Endothelial cell of umbilical vein (primary cell): ENCODE measurements at regions not wholly inside any gene's neighbourhood (a gene's known extent, or its start where the extent isn't known, plus 50 kb on each side); places are given as distances from the start of the nearest gene placed in this dataset.
"Not testable (repeated sequence)": the region's sequence is repeated elsewhere in the genome, so short reads cannot be mapped to it uniquely, and the experiment has no call there.

Experiments used
- BruUV-seq: library from RNA; stranded (reverse); fragments of 400-500 nt; replicated peaks from 2 replicates; lab custom pipeline; 2021; lab: Mats Ljungman, UMichigan
- CTCF ChIA-PET: fragments of 300-600, 350-600 bp; sonication (Branson Sonifier 250); formaldehyde crosslinking; loops from one replicate; lab custom pipeline; 2021; ENCODE audit warnings: antibody characterized with exemption, inconsistent platforms; lab: Charles Lee
- POLR2A ChIA-PET: fragments of 300-600, 350-600 bp; sonication (Branson Sonifier 250); formaldehyde crosslinking; loops from one replicate; lab custom pipeline; 2021; ENCODE audit warnings: antibody characterized with exemption, inconsistent platforms; lab: Charles Lee
- DNase-seq: peaks from one replicate; pipeline ENCODE4 v3.0.0-alpha.2; 2011; ENCODE audit warnings: low read depth, low spot score
- FAIRE-seq: peaks from 2 replicates; lab custom pipeline; 2011; peaks lifted over from hg19 to GRCh38; lab: Jason Lieb, UNC
- H2AFZ ChIP-seq: 2 replicates; pipeline ENCODE4 v1.6.0; 2012; ENCODE audit warnings: low read depth, low read length, control low read depth, inconsistent platforms
- H3K27ac ChIP-seq: 2 replicates; pipeline ENCODE4 v1.5.1; 2011; ENCODE audit warnings: low read depth, mild to moderate bottlenecking, control low read depth, low read length, moderate library complexity; ENCODE audit not compliant: insufficient read depth
- H3K27me3 ChIP-seq, 2 experiments: 2 replicates each; pipeline versions ENCODE4 v1.6.0 to v1.6.1; 2011; ENCODE audit warnings: low read length in 2 of 2, mixed read lengths in 1 of 2; ENCODE audit not compliant: control insufficient read depth in 2 of 2, insufficient read depth in 2 of 2
- H3K36me3 ChIP-seq, 2 experiments: 2 replicates in 1 of 2; 3 replicates in 1 of 2; pipeline ENCODE4 v1.5.1; 2011; ENCODE audit warnings: low read length in 2 of 2, mild to moderate bottlenecking in 1 of 2, moderate library complexity in 1 of 2; ENCODE audit not compliant: control insufficient read depth in 2 of 2, insufficient read depth in 2 of 2; ENCODE audit errors: extremely low read depth in 1 of 2
- H3K4me1 ChIP-seq: 3 replicates; pipeline ENCODE4 v1.5.1; 2011; ENCODE audit warnings: mild to moderate bottlenecking, low read length; ENCODE audit not compliant: control insufficient read depth, insufficient read depth; ENCODE audit errors: extremely low read depth
- H3K4me2 ChIP-seq: 2 replicates; pipeline ENCODE4 v1.6.1; 2011; ENCODE audit warnings: low read length, control low read depth, mixed read lengths; ENCODE audit not compliant: insufficient read depth
- H3K4me3 ChIP-seq, 3 experiments: fragments of 200-600 bp in 1 of 3; sonication (generic), shearing (Covaris generic) in 1 of 3; replicated peaks in 1 of 3; 2 replicates each; pipeline ENCODE4 v1.5.1; 2011 to 2016; ENCODE audit warnings: control low read depth in 3 of 3, low read length in 3 of 3, mild to moderate bottlenecking in 2 of 3, inconsistent platforms in 1 of 3, low read depth in 1 of 3, moderate library complexity in 1 of 3; ENCODE audit not compliant: insufficient read depth in 1 of 3
- H3K79me2 ChIP-seq: 2 replicates; pipeline ENCODE4 v1.6.0; 2012; ENCODE audit warnings: low read length, inconsistent platforms; ENCODE audit not compliant: control insufficient read depth, insufficient read depth
- H3K9ac ChIP-seq: replicated peaks from 2 replicates; pipeline ENCODE3; 2011; ENCODE audit warnings: low read length, control low read depth; ENCODE audit not compliant: insufficient read depth; ENCODE audit errors: extremely low read depth
- H3K9me1 ChIP-seq: replicated peaks from 3 replicates; pipeline ENCODE4 v1.6.0; 2011; ENCODE audit warnings: mild to moderate bottlenecking, low read length; ENCODE audit not compliant: control insufficient read depth, insufficient read depth; ENCODE audit errors: extremely low read depth
- H3K9me3 ChIP-seq: replicated peaks from 2 replicates; pipeline ENCODE4 v1.5.1; 2012; ENCODE audit warnings: low read length, inconsistent platforms; ENCODE audit not compliant: control insufficient read depth, insufficient read depth
- H4K20me1 ChIP-seq: replicated peaks from 2 replicates; pipeline ENCODE3; 2011; ENCODE audit warnings: mild to moderate bottlenecking, low read length; ENCODE audit not compliant: control insufficient read depth, insufficient read depth; ENCODE audit errors: extremely low read depth
- EZH2 ChIP-seq: IDR thresholded peaks from 2 replicates; pipeline ENCODE4 v1.6.1; 2012; ENCODE audit warnings: borderline replicate concordance, low read depth, mild to moderate bottlenecking, moderate library complexity, low read length, inconsistent platforms; ENCODE audit not compliant: severe bottlenecking
- FOS ChIP-seq: IDR thresholded peaks from 2 replicates; pipeline ENCODE4 v1.6.1; 2011; ENCODE audit warnings: mild to moderate bottlenecking, low read length, moderate library complexity, borderline replicate concordance; ENCODE audit not compliant: insufficient read depth
- GATA2 ChIP-seq: IDR thresholded peaks from 2 replicates; pipeline ENCODE4 v1.7.0; 2011; ENCODE audit warnings: low read depth, mild to moderate bottlenecking, moderate library complexity, mixed read lengths, low read length; ENCODE audit not compliant: insufficient read length, insufficient read depth
- JUN ChIP-seq: IDR thresholded peaks from 2 replicates; pipeline ENCODE4 v1.6.1; 2011; ENCODE audit warnings: borderline replicate concordance, low read depth; ENCODE audit not compliant: insufficient read length, insufficient read depth
- MYC ChIP-seq: IDR thresholded peaks from one replicate; pipeline ENCODE4 v1.6.1; 2011; ENCODE audit warnings: mild to moderate bottlenecking, low read depth, low read length
- POLR2A ChIP-seq: IDR thresholded peaks from 2 replicates; pipeline ENCODE4 v1.6.1; 2012; ENCODE audit warnings: low read depth, mild to moderate bottlenecking, control low read depth, low read length
- POLR2AphosphoS5 ChIP-seq: IDR thresholded peaks from 2 replicates; pipeline ENCODE4 v1.6.1; 2012; ENCODE audit warnings: low read depth, mild to moderate bottlenecking, control low read depth, low read length, moderate library complexity; ENCODE audit not compliant: insufficient read depth
- dilution Hi-C: fragments of 300-500 bp; cut with MboI; formaldehyde crosslinking; loops from one replicate; pipeline ENCODE4 v1.15.0; 2019; ENCODE audit warnings: low sequenced_read_pairs; ENCODE audit not compliant: extremely low pct_ligation_motif_present
- intact Hi-C: fragments of 100-400 bp; cut with micrococcal nuclease; formaldehyde crosslinking; loops from one replicate; pipeline ENCODE4 v1.10.0; 2022
- TF ChIP-seq, protein P1 (sequence below): IDR thresholded peaks from 2 replicates; pipeline ENCODE4 v1.6.1; 2011; ENCODE audit not compliant: insufficient read depth, insufficient read length
- TF ChIP-seq, protein P2 (sequence below), 2 donors: IDR thresholded peaks; 1 replicate in 1 of 2; 2 replicates in 1 of 2; pipeline ENCODE4 v1.5.1; 2011; ENCODE audit warnings: low read length in 2 of 2, mild to moderate bottlenecking in 2 of 2, moderate library complexity in 2 of 2, control low read depth in 1 of 2, inconsistent platforms in 1 of 2, low read depth in 1 of 2; ENCODE audit not compliant: insufficient read depth in 1 of 2; ENCODE audit errors: extremely low read depth in 1 of 2

DNA sequence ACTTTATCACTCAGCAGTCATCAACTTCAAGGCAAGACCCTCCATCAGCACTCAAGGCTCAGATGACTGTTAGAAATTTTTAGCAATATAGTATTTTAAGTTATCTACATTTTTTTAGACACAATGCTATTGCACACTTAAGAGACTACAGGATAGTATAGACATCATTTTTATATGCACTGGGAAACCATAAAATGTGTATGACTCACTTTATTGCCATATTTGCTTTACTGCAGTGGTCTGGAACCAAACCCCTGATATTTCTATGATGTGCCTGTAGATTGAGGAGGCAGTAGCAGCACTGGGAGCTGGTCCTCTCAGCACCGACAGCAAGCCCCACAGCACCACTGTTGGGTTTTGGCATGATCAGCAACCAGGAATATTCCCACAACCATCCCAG, 264.8 kb upstream of the HNRNPA3 start:
- no TSS peak for BruUV-seq
- H3K4me1 ChIP-seq, result no peaks in the 10 kb centered on the region
- H3K9ac ChIP-seq, result no peak overlapping the region
- no peak overlapping the region for H3K27ac ChIP-seq
- dilution Hi-C loops (no loop called here), intact Hi-C loops (no loop called here)
- POLR2A ChIA-PET, result no interaction called here
- no peaks in the 10 kb centered on the region for H4K20me1 ChIP-seq
- FAIRE-seq (no peak), DNase-seq (no peak)
- H3K9me1 ChIP-seq, result no peaks in the 10 kb centered on the region
- H3K36me3 ChIP-seq, result no peaks in the 10 kb centered on the region
- no peak overlapping the region for H3K4me2 ChIP-seq
- H3K27me3 ChIP-seq, result no peaks in the 10 kb centered on the region
- no peak for TF ChIP-seq EZH2
- no peak overlapping the region for H2AFZ ChIP-seq
- no peak overlapping the region for H3K4me3 ChIP-seq
- no peaks in the 10 kb centered on the region for H3K79me2 ChIP-seq
- CTCF ChIA-PET, result no interaction called here
- H3K9me3 ChIP-seq, result no peaks in the 10 kb centered on the region

DNA sequence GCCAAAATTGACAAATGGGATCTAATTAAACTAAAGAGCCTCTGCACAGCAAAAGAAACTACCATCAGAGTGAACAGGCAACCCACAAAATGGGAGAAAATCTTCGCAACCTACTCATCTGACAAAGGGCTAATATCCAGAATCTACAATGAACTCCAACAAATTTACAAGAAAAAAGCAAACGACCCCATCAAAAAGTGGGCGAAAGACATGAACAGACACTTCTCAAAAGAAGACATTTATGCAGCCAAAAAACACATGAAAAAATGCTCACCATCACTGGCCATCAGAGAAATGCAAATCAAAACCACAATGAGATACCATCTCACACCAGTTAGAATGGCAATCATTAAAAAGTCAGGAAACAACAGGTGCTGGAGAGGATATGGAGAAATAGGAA, 261.4 kb upstream of the HNRNPA3 start:
- intact Hi-C loops, H2AFZ ChIP-seq, BruUV-seq, H3K36me3 ChIP-seq, H3K9ac ChIP-seq, FAIRE-seq, H3K27me3 ChIP-seq, DNase-seq, H3K4me3 ChIP-seq, H3K79me2 ChIP-seq, dilution Hi-C loops, H3K4me1 ChIP-seq, H3K27ac ChIP-seq, H3K9me3 ChIP-seq, CTCF ChIA-PET, H3K9me1 ChIP-seq, H3K4me2 ChIP-seq, H4K20me1 ChIP-seq, POLR2A ChIA-PET: not testable (repeated sequence)

DNA sequence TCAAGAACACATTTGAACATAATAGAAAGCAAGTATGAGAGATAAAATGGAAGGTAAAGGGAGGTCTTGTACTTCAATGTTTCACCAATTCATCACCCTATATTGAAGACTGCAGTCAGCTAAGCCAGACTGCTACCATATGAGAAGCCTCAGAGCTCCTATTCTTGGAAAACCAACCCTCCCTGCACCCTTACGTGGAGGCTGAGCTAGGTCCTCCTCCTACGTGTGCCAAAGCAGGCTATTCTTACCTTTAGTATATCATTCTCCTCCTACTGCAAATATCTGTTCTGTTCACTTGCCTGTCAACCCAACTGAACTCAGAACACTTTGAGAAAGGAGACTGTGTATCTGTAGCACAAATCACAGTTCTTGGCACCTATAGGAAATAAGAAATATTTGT, 255.8 kb upstream of the HNRNPA3 start:
- Histone ChIP-seq H3K9ac (no peak overlapping the region), H2AFZ (no peak overlapping the region), H3K36me3 (no peaks in the 10 kb centered on the region), H3K9me1 (no peaks in the 10 kb centered on the region), H3K27me3 (no peaks in the 10 kb centered on the region), H3K4me3 (no peak overlapping the region), H3K4me2 (no peak overlapping the region), H3K9me3 (no peaks in the 10 kb centered on the region), H3K27ac (no peak overlapping the region), H4K20me1 (no peaks in the 10 kb centered on the region), H3K79me2 (no peaks in the 10 kb centered on the region), H3K4me1 (no peaks in the 10 kb centered on the region)
- TF ChIP-seq FOS (no peak), JUN (no peak), EZH2 (no peak), GATA2 (no peak), MYC (no peak), POLR2AphosphoS5 (no peak), POLR2A (no peak)
- TF ChIP-seq, protein P1, sequence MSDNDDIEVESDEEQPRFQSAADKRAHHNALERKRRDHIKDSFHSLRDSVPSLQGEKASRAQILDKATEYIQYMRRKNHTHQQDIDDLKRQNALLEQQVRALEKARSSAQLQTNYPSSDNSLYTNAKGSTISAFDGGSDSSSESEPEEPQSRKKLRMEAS, result no peak
- TF ChIP-seq, protein P2, sequence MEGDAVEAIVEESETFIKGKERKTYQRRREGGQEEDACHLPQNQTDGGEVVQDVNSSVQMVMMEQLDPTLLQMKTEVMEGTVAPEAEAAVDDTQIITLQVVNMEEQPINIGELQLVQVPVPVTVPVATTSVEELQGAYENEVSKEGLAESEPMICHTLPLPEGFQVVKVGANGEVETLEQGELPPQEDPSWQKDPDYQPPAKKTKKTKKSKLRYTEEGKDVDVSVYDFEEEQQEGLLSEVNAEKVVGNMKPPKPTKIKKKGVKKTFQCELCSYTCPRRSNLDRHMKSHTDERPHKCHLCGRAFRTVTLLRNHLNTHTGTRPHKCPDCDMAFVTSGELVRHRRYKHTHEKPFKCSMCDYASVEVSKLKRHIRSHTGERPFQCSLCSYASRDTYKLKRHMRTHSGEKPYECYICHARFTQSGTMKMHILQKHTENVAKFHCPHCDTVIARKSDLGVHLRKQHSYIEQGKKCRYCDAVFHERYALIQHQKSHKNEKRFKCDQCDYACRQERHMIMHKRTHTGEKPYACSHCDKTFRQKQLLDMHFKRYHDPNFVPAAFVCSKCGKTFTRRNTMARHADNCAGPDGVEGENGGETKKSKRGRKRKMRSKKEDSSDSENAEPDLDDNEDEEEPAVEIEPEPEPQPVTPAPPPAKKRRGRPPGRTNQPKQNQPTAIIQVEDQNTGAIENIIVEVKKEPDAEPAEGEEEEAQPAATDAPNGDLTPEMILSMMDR (IDR thresholded peaks at IDR 0.05; ENCODE audit: extremely low read depth in 1 of 2, insufficient read depth in 1 of 2, low read depth in 1 of 2, low read length in 2 of 2), result no peak
- FAIRE-seq (no peak), DNase-seq (no peak)
- ChIA-PET POLR2A (no interaction called here), CTCF (no interaction called here)
- intact Hi-C loops, result no loop called here
- no TSS peak for BruUV-seq
- dilution Hi-C loops, result no loop called here
